Esophagus squamous epithelium (tissue), 4 donors: ENCODE measurements at regions not wholly inside any gene's neighbourhood (a gene's known extent, or its start where the extent isn't known, plus 50 kb on each side); places are given as distances from the start of the nearest gene placed in this dataset.

Source experiments
- CTCF ChIP-seq, 6 experiments: fragments of 450-650 bp in 4 of 6; fragments of 200-600 bp in 2 of 6; sonication (generic) in 2 of 6; IDR thresholded peaks; one replicate each; pipeline ENCODE4 v1.5.1; 2016 to 2019; ENCODE audit warnings: antibody characterized with exemption in 6 of 6, mild to moderate bottlenecking in 4 of 6, moderate library complexity in 4 of 6
- POLR2A ChIP-seq, 4 donors: fragments of 450-650 bp; IDR thresholded peaks; one replicate each; pipeline ENCODE4 v1.6.1; 2017; ENCODE audit warnings: antibody characterized with exemption in 4 of 4, mild to moderate bottlenecking in 4 of 4, moderate library complexity in 3 of 4

GRCh38 chr6:105564121-105564902 is 161.4 kb upstream of the PREP start:
- TF ChIP-seq CTCF (IDR thresholded peaks at IDR 0.05) (no peak), POLR2A (IDR thresholded peaks at IDR 0.05) (no peak)
